GM18909 (cell line): ENCODE measurements at regions not wholly inside any gene's neighbourhood (a gene's known extent, or its start where the extent isn't known, plus 50 kb on each side); places are given as distances from the start of the nearest gene placed in this dataset.

ENCODE experiments used
- ATAC-seq: cut with Tn5 transposase; IDR thresholded peaks from one replicate; pipeline ENCODE4 v1.9.1; 2021; ENCODE audit warnings: mild to moderate bottlenecking; ENCODE audit not compliant: unreplicated experiment, poor library complexity

DNA sequence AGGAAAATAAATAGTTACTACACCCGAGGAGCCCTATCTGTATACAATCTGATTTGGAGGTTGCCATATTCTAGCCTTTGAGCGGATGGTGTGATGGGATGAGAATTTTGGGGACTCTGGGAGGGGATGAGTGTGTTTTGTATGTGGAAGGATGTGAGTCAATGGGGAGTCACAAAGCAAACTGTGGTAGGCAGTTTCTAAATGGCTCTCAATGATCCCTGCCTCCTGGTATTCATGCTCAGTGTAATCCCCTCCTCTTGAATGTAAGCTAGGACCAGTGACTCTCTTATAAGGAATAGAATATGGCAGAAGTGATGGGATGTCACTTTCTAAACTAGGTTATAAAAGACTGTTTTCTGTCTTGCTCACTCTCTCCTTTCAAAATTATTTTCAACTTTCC, 205.7 kb upstream of the RIOK2 start:
- ATAC-seq: no peak

GRCh38 chr5:97400537-97400936, 217.5 kb upstream of the RIOK2 start:
- no peak for ATAC-seq

GRCh38 chr5:97405941-97406340, 222.9 kb upstream of the RIOK2 start:
- ATAC-seq: no peak

GRCh38 chr5:97406946-97407676, 224.1 kb upstream of the RIOK2 start:
- ATAC-seq: no peak

DNA sequence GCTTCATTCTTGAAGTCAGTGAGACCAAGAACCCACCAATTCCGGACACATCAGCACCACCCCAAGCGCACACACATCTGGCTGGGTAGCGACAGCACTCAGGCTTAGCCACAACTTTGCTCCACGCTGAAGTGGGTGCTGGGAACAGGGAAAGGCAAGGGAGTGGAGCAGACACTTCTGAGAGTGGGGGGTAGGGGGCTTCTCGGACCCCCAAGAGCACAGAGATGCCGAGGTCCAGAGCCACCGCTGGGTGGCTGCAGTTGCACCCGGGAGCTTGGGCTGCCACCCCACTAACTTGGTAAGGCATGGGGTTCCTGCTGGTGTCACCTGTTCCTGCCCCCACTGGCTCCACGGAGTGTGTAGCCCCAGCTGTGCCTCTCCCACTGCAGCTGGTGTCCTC, 225.3 kb upstream of the RIOK2 start:
- ATAC-seq: no peak

- no peak for ATAC-seq
Measured at GRCh38 chr5:97412959-97413358, 229.9 kb upstream of the RIOK2 start.

DNA sequence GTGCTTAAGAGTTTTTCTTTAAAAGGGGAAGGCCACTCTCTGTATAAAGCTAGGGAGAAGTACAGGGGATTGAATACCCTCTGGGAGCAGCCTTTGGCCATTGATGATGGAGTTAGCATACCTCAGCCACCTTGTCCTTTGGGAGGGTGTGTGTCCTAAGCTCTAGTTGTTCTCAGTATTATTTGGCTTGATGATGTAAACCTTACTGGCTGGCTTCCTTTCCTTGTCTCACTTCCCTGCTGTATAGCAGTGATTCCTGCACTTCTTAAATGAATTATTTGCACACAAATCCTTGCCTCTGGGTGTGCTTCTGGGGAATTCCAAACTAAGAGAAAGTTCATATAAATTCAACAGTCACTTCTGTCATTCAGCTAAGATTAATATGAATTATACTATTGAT, 234.9 kb upstream of the RIOK2 start:
- no peak for ATAC-seq

DNA sequence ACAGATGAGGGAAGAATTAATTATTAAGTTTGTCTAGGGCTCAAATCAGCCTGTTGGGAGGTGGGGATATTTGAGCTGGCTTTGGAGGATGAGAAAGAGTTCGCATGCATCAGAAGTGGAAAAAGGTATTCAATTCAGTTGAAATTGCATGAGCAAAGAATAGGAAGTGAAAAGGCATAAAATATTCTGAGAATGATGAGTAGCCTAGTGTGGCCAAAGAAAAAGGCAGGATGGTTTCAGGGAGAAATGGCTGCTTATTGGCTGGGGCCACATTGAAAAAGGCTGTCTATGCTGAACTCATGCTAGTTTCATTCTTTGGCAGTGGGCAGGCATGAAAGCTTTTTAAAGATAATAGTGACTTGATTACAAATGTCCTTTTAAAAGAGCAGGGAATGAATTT, 235.4 kb upstream of the RIOK2 start:
- peak; percentile 65 for ATAC-seq

- no peak for ATAC-seq
Measured at GRCh38 chr5:97420646-97421045, 237.6 kb upstream of the RIOK2 start.

- no peak for ATAC-seq
Measured at GRCh38 chr5:97422678-97423077, 239.6 kb upstream of the RIOK2 start.

DNA sequence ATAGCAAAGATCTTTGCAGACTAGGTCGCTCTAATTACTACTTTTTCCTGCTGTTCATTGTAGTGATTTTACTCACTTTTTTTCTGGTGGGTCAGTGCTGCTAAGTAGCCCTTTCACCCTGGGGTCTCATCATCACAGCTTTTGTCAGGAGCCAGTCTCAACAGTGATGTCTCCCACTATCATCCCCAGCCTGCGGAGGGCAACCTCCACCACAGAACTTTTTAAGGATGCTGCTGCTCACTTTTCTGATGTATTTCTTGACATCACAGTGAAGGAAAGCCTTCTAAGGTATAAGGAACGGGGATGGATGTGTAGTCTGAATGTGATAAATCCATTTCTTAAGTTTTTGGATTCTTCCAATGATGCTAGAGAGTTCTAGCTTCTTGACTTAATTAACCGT, 242.5 kb upstream of the RIOK2 start:
- ATAC-seq: peak; percentile 59

DNA sequence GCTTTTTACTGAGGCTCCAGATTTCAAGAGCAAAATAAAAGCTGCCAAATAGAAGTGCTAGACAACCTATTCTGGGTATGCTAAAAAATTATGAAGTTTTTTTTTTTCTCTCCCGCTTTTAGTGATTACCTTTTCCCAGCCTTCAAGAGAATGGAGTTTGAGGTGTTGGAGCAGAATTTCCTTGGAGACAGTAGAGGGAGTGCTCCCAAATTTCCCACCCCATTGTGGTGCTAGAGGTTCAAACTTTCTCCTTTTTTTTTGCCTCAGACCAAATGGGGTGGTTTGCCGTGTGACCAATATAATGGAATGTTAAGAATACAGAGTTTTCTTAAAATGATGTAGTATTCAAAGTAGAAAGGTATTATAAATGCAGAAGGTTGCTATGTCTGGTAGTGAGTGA, 244.2 kb upstream of the RIOK2 start:
- ATAC-seq: no peak

DNA sequence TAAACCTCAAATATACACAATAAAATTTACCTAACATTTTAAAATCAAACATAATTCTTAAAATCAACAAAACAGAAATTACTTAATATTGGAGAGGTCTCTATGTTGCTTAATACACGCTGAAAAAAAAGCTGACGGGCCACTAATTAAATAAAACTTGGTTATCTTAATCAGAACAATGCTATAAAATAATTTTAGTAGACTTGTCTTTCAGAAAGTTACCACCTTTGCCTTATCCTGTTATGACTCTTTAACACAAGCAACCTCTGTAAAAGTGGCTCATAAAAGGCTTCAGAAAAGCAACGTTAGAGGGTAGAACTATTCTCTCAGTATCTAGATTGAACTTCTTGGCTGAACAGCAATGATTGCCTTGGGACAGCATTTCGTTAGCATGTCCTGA, 251.0 kb upstream of the RIOK2 start:
- no peak for ATAC-seq

GRCh38 chr5:97436405-97436804, 253.4 kb upstream of the RIOK2 start:
- no peak for ATAC-seq

- no peak for ATAC-seq
Measured at GRCh38 chr5:97443740-97444139, 260.7 kb upstream of the RIOK2 start.

DNA sequence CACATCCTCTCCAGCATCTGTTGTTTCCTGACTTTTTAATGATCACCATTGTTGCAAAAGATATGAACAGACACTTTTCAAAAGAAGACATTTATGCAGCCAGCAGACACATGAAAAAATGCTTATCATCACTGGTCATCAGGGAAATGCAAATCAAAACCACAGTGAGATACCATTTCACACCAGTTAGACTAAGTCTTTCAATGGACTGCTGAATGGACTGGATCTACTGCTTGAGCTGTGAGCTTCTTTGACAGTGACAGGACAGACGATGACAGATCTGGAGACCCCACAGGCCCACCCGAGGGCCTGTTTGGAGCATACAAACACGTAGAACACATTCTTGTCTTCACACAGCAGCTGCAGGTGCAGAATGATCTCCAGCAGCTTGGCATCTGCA, 266.1 kb upstream of the RIOK2 start:
- no peak for ATAC-seq

DNA sequence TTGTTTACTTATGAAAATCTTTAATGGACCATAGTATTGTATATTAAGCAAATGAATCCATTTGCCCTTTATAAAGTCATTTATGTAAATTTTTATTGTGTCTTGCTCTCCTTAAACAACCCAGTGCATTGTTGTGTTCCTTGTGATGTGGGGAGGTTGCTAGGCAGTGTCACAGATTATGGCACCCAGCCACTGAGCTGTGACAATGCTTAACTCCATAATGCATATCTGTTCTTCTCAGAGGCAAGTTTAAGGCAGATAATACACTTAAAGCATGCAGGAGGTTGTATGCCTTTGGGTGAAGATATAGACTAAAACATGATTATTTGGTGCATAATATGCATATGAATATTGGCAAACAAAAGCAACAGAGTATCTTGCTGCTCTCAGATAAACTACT, 269.6 kb upstream of the RIOK2 start:
- ATAC-seq: no peak

- no peak for ATAC-seq
Measured at GRCh38 chr5:97453263-97453662, 270.2 kb upstream of the RIOK2 start.

- ATAC-seq: no peak
Measured at GRCh38 chr5:97454015-97454414, 271.0 kb upstream of the RIOK2 start.

DNA sequence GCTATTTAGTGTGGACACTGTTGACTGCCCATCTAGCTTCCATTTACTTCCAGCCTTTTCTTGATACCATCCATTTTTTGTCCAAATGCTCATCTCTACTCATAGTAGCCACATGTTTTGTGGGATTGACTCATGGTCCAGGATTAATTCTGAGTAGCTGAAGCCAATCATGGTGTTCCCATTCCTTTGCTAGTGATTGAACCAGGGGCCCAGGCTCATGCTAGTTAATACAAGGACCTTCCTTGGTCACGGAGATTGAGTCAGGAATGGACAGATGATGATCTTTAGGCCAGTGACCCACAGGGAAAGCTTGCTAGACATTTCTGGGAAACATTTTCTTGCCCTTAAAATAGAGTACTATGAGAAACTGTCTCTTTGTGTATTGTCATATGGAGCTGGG, 272.9 kb upstream of the RIOK2 start:
- no peak for ATAC-seq

GRCh38 chr5:97458851-97459250, 275.8 kb upstream of the RIOK2 start:
- no peak for ATAC-seq

GRCh38 chr5:97471951-97472350, 288.9 kb upstream of the RIOK2 start:
- no peak for ATAC-seq

GRCh38 chr5:97475847-97476246, 292.8 kb upstream of the RIOK2 start:
- ATAC-seq: no peak
